ENCODE measurements at regions not wholly inside any gene's neighbourhood (a gene's known extent, or its start where the extent isn't known, plus 50 kb on each side); places are given as distances from the start of the nearest gene placed in this dataset.

GRCh38 chr4:117641519-117641918, 392.8 kb upstream of the NDST3 start:
- no peak for DNase-seq
- H3K9me3 ChIP-seq = no peaks in the 10 kb centered on the region
- 34% methylated on average over 3 of the region's 3 CpGs for WGBS (ENCODE audit: low lambda C conversion rate)
- no peaks in the 10 kb centered on the region for H4K20me1 ChIP-seq (ENCODE audit: insufficient read depth)
- H3K36me3 ChIP-seq (replicated peaks in 1 of 2; ENCODE audit: control insufficient read depth in 1 of 2, insufficient read depth in 2 of 2, low read length in 1 of 2) = no peaks in the 10 kb centered on the region
- H3K4me3 ChIP-seq (ENCODE audit: low read depth in 2 of 2, low read length in 1 of 2) = no peak overlapping the region
- no peak overlapping the region for H3K4me2 ChIP-seq
- CTCF ChIA-PET = no interaction called here
- no peak for TF ChIP-seq RFX5 (IDR thresholded peaks at IDR 0.05; ENCODE audit: low read length)
- TF ChIP-seq, protein P1, sequence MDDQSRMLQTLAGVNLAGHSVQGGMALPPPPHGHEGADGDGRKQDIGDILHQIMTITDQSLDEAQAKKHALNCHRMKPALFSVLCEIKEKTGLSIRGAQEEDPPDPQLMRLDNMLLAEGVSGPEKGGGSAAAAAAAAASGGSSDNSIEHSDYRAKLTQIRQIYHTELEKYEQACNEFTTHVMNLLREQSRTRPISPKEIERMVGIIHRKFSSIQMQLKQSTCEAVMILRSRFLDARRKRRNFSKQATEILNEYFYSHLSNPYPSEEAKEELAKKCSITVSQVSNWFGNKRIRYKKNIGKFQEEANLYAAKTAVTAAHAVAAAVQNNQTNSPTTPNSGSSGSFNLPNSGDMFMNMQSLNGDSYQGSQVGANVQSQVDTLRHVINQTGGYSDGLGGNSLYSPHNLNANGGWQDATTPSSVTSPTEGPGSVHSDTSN (IDR thresholded peaks at IDR 0.05) = no peak
- TF ChIP-seq MEF2A (IDR thresholded peaks at IDR 0.05; ENCODE audit: borderline replicate concordance, low read depth) = no peak
- no peak for TF ChIP-seq FOXJ3 (CRISPR knock-in tag; IDR thresholded peaks at IDR 0.05)
- no peak for TF ChIP-seq GABPA (IDR thresholded peaks at IDR 0.05; ENCODE audit: low read depth)
- no peak for TF ChIP-seq ELF1 (IDR thresholded peaks at IDR 0.05)
- no peak for TF ChIP-seq MXI1 (IDR thresholded peaks at IDR 0.05; ENCODE audit: low read depth, low read length)
- no peak for TF ChIP-seq NFIC (IDR thresholded peaks at IDR 0.05; ENCODE audit: borderline replicate concordance)
- TF ChIP-seq, protein P2, sequence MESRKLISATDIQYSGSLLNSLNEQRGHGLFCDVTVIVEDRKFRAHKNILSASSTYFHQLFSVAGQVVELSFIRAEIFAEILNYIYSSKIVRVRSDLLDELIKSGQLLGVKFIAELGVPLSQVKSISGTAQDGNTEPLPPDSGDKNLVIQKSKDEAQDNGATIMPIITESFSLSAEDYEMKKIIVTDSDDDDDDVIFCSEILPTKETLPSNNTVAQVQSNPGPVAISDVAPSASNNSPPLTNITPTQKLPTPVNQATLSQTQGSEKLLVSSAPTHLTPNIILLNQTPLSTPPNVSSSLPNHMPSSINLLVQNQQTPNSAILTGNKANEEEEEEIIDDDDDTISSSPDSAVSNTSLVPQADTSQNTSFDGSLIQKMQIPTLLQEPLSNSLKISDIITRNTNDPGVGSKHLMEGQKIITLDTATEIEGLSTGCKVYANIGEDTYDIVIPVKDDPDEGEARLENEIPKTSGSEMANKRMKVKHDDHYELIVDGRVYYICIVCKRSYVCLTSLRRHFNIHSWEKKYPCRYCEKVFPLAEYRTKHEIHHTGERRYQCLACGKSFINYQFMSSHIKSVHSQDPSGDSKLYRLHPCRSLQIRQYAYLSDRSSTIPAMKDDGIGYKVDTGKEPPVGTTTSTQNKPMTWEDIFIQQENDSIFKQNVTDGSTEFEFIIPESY (IDR thresholded peaks at IDR 0.05; ENCODE audit: borderline replicate concordance, low read depth) = no peak
- TF ChIP-seq FOSL2 (IDR thresholded peaks at IDR 0.05; ENCODE audit: borderline replicate concordance, low read depth) = no peak
- no peak for TF ChIP-seq NRF1 (IDR thresholded peaks at IDR 0.05; ENCODE audit: low read depth, low read length)
- TF ChIP-seq, protein P3, sequence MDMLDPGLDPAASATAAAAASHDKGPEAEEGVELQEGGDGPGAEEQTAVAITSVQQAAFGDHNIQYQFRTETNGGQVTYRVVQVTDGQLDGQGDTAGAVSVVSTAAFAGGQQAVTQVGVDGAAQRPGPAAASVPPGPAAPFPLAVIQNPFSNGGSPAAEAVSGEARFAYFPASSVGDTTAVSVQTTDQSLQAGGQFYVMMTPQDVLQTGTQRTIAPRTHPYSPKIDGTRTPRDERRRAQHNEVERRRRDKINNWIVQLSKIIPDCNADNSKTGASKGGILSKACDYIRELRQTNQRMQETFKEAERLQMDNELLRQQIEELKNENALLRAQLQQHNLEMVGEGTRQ (IDR thresholded peaks at IDR 0.05; ENCODE audit: borderline replicate concordance, low read depth, low read length) = no peak
- TF ChIP-seq RAD21 (IDR thresholded peaks at IDR 0.05; ENCODE audit: low read length) = no peak
- no peak for TF ChIP-seq GATA2 (CRISPR knock-in tag; IDR thresholded peaks at IDR 0.05)
- TF ChIP-seq JUND (IDR thresholded peaks at IDR 0.05) = no peak
- TF ChIP-seq, protein P4, sequence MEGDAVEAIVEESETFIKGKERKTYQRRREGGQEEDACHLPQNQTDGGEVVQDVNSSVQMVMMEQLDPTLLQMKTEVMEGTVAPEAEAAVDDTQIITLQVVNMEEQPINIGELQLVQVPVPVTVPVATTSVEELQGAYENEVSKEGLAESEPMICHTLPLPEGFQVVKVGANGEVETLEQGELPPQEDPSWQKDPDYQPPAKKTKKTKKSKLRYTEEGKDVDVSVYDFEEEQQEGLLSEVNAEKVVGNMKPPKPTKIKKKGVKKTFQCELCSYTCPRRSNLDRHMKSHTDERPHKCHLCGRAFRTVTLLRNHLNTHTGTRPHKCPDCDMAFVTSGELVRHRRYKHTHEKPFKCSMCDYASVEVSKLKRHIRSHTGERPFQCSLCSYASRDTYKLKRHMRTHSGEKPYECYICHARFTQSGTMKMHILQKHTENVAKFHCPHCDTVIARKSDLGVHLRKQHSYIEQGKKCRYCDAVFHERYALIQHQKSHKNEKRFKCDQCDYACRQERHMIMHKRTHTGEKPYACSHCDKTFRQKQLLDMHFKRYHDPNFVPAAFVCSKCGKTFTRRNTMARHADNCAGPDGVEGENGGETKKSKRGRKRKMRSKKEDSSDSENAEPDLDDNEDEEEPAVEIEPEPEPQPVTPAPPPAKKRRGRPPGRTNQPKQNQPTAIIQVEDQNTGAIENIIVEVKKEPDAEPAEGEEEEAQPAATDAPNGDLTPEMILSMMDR (IDR thresholded peaks at IDR 0.05) = no peak
- TF ChIP-seq YY1 (IDR thresholded peaks at IDR 0.05; ENCODE audit: low read depth) = no peak
- TF ChIP-seq, protein P5, sequence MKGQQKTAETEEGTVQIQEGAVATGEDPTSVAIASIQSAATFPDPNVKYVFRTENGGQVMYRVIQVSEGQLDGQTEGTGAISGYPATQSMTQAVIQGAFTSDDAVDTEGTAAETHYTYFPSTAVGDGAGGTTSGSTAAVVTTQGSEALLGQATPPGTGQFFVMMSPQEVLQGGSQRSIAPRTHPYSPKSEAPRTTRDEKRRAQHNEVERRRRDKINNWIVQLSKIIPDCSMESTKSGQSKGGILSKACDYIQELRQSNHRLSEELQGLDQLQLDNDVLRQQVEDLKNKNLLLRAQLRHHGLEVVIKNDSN (IDR thresholded peaks at IDR 0.05; ENCODE audit: borderline replicate concordance, low read depth) = no peak
- TF ChIP-seq FOXM1 (IDR thresholded peaks at IDR 0.05; ENCODE audit: low read depth) = no peak
- no peak for TF ChIP-seq RXRA (IDR thresholded peaks at IDR 0.05; ENCODE audit: borderline replicate concordance, low read depth)
- H3K9me2 ChIP-seq = no peaks in the 10 kb centered on the region
- no peak overlapping the region for H3K27ac ChIP-seq (ENCODE audit: low read depth in 2 of 2, low read length in 1 of 2)
- H3K79me2 ChIP-seq (ENCODE audit: insufficient read depth) = no peaks in the 10 kb centered on the region
- no peaks in the 10 kb centered on the region for H3F3A ChIP-seq (replicated peaks; ENCODE audit: insufficient read depth)
- no peak overlapping the region for H2AFZ ChIP-seq (ENCODE audit: low read depth)
- H3K4me1 ChIP-seq (ENCODE audit: control insufficient read depth in 1 of 2, insufficient read depth in 2 of 2, low read depth in 1 of 2, low read length in 1 of 2) = no peaks in the 10 kb centered on the region
- no peak overlapping the region for H3K9ac ChIP-seq
- POLR2A ChIA-PET = no interaction called here
- H3K27me3 ChIP-seq (ENCODE audit: insufficient read depth) = no peaks in the 10 kb centered on the region

All from SK-N-SH (cell line).